NCI-H1694 treated with DMSO at 0.1 percent for 48 hours (cell line): ENCODE measurements at regions not wholly inside any gene's neighbourhood (a gene's known extent, or its start where the extent isn't known, plus 50 kb on each side); places are given as distances from the start of the nearest gene placed in this dataset.
"Not testable (repeated sequence)": the region's sequence is repeated elsewhere in the genome, so short reads cannot be mapped to it uniquely, and the experiment has no call there.

Source experiments
- DNase-seq: peaks from one replicate; lab custom pipeline; 2025; lab: John Stamatoyannopoulos, UW

DNA sequence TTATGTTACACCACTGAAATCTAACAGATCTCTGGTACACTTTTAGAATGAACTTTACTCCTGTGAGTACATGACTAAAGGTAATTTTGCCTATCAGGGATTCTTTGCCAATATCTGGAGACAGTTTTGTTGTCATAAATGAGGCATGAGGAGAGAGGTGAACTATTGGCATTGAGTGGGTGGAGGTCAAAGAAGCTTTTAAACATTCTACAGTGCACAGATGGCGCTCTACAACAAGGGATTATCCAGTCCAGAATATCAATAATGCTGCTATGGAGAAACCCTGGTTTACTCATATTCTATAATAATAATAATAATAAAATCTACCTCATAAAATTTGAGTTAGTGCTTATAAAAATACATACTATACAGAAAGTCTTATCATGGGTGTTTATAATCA, 702.3 kb downstream of the SI start:
- DNase-seq, result peak; percentile 5

DNA sequence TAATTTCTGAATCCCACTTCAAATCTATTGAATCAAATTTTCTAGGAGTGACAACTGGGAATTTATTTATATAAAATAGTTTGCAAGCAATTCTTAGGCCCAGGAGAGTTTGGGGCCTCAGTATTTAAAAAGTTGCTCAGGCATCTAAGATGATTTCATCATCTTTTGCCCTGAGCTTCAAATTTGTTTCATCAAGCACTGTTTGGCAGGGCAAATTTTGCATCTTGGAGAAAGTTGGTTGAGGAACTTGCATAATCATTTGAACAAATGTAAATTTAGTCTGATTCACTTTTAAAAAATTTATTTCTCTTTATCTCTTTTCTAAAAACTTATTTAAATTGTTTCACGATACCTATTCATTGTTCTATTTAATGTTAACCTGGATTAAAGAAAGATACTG, 702.8 kb downstream of the SI start:
- DNase-seq, result no peak

DNA sequence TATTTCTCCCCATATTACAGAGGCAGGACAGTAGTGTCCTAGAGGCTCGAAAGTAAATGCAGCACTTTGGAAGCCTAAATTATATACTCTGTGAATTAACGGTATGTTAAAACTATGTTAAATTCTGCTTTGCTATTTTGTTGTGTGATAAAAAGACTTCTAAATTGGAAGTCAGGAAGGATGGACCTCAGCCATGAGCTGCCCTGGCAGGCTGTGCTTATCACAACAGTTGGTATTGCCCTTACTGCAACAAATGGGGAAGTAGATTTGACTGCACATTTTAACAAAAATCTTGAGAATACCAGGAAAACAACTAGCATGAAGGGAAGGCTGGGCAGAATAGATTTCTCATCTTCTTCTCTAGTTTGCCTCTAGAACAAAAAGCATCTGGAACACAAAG, 706.6 kb downstream of the SI start:
- DNase-seq, result no peak

DNA sequence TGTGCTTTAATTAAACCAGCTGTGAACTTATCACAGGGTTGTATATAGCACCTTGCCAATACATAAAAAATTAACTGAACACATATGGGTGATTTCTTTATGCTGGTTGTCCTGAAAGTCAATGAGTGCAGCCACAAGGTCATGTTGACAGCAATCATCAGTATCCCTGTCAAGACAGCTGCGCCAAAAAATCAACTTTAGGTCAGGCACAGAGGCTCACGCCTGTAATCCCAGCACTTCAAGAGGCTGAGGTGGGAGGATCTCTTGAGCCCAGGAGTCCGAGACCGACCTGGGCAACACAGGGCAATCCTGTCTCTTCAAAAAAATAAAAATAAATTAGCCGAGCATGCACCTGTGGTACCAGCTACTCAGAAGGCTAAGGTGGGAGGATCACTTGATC, 707.3 kb downstream of the SI start:
- no peak for DNase-seq

DNA sequence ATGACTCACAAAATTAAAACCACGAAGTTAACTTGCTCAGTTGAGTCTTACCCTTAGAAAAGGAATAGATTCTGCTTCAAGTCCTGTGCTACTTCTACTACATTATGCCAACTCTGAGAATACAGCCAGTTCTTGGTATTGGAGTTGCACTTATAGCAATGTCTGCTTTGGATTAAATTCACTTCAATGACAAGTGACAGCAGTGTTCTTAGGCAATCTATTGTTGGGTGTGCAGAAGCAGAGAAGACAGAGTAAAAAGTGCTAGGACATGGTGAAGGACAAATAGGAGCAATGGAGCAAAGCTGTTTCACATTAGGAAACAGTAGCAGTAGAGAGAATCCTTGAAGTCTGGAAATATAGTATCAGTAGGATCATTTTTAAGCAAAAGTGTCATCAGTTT, 713.1 kb downstream of the SI start:
- no peak for DNase-seq

DNA sequence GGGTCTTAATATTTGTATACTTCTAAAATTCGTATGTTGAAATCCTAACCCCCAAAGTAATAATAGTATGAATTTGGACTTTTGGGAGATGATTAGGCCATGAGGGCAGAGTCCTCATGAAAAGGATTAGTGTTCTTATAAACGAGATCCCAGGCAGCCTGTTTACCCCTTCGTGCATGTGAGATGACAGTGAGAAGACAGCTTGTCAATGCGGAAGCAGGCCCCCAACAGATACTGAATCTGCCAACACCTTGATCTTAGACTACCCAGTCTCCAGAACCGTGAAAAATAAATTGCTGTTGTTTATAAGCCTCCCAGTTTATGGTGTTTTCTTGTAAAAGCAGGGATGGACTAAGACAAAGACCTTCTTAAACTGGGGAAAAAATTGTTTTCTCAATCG, 714.2 kb downstream of the SI start:
- no peak for DNase-seq

DNA sequence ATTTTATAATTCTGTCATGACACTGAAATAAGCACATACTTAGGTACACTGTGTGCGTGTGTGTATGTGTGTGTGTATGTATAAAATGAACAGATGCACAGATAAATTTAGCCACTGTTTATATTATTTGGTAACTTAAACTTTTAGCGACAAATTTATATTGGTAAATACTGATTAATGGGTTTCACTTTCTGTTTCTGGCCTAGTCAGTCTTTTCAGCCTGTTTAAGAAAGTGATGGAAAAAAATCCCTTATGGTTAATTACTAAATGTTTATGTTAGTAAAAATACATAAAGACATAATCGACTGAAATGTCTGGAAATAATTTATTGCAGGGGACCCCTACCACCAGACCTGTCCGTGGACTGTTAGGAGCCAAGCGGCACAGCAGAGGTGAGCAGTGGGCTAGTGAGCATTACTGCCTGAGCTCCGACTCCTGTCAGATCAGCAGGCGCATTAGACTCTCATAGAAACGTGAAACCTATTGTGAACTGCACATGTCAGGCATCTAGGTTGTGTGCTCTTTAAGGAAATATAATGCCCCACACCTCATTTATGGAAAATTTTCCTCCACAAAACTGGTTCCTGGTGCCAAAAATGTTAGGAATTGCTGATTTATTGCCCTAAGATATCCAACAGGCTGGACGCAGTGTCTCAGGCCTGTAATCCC, 717.4 kb downstream of the SI start:
- no peak for DNase-seq

DNA sequence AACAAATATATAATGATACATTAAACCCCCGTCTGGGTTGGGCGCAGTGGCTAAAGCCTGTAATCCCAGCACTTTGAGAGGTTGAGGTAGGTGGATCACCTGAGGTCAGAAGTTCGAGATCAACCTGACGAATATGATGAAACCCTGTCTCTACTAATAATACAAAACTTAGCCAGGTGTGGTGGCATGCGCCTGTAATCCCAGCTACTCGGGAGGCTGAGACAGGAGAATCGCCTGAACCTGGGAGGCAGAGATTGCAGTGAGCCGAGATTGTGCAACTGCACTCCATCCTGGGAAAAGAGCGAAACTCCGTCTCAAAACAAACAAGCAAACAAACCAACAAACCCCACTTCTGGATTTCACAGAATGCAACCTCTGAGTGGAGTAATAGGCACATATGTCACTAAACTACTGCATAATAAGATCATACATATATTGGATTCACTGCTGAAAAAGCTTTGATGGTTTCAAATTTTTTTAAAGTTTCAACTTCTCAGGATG, 718.2 kb downstream of the SI start:
- no peak for DNase-seq

DNA sequence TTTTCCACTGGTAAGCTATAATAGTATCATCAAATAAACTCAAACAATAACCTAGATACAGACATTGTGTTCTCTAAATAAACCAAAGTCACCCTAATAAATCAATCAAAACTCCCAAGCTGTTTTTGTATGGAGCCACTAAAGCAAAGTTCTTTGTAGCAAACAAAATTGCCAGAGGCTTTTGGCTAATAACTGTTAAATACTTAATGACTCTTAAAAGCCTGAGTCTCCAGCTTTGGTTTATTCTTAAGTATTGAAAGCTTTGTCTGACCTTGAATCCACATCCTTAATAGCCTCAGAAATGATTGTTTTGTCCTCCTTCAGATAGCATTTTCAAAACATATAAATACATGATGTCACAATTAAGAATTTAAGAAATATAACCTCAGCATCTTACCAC, 725.3 kb downstream of the SI start:
- no peak for DNase-seq

DNA sequence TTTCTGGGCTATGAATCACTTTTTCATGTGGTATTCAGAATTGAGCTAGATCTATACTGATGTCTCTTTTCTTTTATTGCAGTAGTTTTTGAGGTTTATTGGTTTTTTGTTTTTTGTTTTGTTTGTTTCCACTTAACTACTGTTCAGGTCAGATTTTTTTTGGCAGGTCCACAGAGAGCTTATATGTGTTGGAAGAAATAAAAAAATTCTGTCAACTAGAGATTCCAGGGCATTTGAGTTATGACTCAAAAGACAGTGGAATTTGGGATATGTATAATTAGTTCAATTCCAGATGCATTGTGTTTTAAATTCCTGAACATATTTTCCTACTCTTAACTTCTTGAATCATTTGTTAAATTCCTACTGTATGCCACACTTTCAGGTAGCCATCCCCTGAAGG, 727.2 kb downstream of the SI start:
- no peak for DNase-seq

DNA sequence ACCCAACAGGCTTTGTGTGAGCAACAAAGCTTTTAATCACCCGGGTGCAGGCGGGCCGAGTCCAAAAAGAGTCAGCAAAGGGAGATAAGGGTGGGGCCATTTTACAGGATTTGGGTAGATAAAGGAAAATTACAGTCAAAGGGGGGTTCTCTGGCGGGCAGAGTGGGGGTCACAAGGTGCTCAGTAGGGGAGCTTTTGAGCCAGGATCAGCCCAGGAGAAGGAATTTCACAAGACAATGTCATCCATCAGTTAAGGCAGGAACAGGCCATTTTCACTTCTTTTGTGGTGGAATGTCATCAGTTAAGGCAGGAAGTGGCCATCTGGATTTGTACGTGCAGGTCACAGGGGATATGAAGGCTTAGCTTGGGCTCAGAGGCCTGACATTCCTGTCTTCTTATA, 736.1 kb downstream of the SI start:
- not testable (repeated sequence) for DNase-seq

DNA sequence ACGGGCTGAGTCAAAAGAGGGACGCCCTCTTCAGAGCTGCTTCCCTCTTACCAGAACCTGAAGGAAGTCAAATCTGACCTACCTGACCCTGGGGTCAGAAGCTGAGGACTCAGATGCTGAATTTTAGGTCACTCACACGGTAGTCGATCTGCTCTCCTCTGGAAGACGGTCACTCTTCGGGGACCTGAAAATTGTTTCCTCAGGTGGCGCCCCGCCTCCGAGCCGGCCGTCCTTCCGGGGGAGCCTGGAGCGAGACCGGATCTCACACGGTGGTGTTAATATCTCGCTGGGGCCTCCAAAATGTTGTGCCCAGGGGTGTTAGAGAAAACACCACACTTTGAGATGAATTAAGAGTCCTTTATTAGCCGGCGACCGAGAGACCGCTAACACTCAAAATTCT, 737.2 kb downstream of the SI start:
- no peak for DNase-seq

DNA sequence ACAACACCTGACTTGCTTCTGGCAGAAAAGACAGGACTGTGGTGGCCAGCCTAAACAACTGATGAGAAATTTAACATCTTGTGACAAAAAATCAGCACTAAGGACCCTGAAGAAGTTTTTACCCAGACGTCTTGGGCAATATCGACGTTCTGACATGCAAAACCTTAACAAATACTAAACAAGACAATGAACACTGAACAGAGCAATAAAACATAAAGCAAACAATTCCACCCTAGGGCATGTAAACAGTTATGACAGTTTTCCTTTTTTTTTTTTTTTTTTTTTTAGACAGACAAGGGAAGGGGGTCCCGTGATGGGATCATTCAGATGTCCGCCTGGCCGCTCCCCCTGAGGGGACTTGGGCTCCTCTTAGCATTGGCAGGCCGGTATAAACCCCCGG, 738.0 kb downstream of the SI start:
- no peak for DNase-seq

DNA sequence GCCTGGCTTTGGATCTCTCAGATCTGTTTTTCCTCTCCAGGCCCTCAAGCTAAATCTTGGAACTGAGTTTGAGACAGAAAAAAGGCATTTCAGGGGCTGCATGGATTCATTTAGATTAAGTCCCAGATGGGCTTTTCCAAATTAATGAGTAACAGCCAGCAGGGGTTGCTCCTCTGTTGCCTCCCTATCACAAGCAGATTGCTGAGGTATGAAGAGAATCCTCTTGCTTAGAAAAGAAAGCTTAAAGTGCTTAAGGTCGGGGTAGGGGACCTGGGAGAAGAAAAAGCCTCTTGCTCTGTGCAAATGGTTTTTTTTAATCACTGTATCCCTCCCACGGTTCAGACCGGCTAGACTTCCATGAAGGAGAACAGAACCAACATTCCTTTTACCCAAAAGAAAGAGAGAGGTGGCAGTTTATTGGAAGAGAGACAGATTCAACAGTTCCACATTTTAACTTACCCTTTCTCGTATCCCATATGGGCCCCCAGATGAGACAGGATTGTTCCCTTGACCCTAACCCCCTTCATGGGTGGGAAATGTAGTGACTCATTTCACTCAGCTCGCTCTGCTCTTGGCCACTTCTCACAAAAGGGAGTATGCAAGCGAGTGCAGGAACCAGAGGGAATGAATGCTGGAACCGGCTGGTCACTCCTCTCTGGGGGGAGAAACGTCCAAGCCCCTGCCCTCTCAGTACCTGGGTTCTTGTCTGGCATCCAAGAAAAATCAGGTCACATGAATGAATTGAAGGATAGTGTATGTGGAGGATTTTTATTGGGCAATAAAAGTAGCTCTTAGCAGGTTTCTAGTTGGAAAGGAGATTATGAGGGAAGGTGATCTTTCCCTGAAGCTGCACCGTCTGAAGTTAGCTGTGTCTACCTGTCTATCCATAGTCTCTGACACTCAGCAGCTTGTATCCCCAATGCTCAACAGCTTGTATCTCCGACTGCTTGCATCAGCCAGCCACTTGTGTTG, 745.2 kb downstream of the SI start:
- peak; percentile 22 for DNase-seq

DNA sequence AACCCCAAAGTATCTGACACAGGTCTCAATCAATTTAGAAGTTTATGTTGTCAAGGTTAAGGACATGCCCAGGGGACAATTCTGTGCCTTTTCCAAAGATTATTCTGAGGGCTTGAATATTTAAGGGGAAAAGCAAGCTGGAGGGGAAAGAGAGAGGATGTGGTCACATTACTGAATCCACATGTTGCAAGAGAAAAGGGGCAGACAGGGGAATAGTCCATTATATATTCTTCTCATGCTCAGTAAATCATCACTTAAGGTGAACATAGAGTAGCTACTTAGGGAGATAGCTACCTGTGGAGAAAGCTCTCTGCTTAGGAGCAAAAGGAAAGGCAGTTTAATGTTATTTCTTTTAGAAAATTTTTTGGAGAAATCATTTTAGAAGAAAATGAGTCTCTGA, 751.6 kb downstream of the SI start:
- DNase-seq, result no peak

DNA sequence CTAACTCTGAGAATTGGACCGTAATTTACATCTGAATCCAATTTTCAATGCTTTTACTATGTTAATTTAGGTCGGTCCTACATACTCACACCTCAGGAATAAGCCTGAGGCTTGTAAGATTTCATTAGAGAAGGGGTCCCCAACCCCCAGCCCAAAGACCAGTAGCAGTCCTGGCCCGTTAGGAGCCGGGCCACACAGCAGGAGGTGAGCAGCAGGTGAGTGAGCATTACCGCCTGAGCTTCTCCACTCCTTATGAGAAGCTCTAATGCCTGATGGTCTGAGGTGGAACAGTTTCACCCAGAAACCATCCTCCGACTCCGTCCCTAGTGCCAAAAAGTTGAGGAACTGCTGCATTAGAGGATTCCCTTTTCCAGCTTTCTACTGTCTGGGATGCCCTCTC, 757.3 kb downstream of the SI start:
- DNase-seq, result no peak

DNA sequence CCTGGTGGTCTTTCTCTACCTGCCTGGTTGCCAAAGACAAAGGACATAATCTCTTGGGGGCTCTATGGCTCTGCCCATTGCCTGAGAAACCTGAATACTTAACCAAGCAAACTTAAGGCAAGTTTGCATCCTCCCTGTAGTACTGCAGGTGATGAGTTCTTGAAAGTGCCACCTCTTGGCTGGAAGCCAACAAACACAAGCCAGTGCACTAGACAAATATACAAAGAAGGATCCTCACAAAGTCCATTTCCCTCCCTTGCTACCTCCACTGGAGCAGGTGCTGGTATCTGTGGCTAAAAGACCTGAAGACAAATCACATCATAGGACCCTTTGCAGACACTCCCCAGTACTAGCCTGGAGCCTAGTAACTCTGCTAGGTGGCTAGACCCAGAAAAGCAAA, 772.3 kb downstream of the SI start:
- no peak for DNase-seq

DNA sequence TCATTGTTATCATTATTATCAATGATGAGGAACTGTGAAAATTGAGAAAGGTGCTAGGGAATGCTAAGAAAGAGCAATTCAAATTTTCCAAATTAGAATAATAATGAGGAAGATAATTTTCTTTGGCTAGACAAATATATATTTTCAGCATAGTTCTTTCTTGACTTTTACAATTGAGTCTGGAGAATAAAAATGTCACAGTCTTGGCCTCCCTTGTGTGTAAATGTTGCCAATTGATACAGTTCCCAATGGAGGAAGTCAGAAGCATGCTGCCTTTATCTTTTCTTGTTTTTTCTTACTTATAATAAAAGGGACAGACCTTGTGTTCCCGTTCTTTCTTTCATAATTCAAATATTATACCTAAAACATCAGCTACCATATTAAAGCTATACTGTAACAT, 774.4 kb downstream of the SI start:
- no peak for DNase-seq

DNA sequence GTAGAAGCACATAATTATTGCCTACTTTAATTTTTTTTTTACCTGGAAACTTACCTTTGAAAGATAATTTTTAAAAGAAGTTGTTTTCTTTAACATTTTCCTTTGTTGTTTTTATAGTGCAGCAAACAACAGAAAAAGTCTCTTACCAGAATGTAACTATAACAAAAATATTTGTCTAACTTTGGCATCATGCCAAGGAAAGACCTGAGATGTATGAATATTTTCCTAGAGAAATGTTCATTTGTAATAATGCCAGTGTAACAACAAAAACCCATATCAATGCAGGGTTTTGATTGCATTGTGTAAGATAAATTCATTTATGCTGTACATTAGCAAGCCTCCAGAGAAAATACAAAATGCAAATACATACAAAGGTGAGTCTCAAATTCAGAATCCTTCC, 775.7 kb downstream of the SI start:
- DNase-seq, result no peak

DNA sequence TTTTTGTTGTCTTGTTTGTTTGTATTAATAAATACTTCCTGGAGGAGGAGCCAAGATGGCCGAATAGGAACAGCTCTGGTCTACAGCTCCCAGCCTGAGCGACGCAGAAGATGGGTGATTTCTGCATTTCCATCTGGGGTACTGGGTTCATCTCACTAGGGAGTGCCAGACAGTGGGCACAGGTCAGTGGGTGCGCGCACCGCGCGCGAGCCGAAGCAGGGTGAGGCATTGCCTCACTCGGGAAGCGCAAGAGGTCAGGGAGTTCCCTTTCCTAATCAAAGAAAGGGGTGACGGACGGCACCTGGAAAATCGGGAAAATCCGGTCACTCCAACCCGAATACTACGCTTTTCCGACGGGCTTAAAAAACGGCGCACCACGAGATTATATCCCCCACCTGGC, 786.8 kb downstream of the SI start:
- not testable (repeated sequence) for DNase-seq

DNA sequence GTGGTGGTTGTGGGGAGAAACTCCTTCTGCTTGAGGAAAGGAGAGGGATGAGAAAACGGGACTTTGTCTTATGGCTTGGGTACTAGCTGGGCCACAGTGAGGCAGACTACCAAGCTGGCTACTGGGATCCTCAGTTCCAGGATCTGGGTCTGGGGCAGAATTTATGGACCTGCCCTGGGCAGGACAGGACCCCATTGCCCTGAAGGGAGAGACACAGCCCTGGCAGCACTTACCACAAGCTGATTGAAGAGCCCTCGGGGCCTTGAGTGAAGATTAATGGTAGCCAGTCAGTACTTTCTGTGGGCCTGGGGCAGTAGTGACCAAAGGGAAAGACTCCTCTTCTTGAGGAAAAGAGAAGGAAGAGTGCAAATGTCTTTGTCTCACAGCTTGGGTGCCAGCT, 799.7 kb downstream of the SI start:
- DNase-seq, result no peak

DNA sequence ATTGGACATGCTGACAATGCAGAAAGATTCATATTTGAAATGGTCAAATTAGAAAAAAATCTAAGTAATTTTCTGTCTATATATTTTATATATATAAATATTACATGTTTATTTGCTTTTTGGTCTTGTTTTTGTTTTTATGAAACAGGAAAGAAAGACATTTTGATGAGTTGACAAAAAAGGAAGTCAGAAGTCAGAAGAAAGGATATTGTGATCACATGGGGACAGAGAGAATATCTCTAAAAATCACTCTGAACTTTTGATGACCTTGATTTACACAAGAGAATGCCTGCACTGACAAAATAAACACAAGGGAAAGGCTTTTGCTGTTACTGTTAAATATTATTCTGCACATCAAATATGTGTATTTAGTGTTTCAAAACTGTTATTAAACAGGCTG, 811.2 kb downstream of the SI start:
- no peak for DNase-seq

DNA sequence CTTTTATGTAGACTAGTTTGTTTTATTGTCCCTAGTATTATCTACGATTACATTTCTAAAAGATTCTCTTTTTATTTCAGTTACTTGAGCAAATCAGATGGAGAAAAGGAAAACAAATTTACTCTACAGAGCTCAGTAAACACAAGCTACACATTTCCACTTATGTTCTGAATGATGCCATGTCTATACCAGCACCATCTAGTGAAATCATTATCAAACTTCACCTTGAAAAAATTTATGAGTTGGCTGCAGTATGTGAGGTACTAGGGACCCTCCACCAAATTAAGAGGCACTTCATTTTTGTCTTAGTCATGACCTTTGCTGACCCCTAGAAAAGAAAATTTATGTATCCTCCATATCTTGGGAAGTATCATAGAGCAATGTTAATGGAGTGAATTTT, 827.4 kb downstream of the SI start:
- no peak for DNase-seq
